ENCODE measurements at regions not wholly inside any gene's neighbourhood (a gene's known extent, or its start where the extent isn't known, plus 50 kb on each side); places are given as distances from the start of the nearest gene placed in this dataset.
"Not testable (repeated sequence)": the region's sequence is repeated elsewhere in the genome, so short reads cannot be mapped to it uniquely, and the experiment has no call there.

DNA sequence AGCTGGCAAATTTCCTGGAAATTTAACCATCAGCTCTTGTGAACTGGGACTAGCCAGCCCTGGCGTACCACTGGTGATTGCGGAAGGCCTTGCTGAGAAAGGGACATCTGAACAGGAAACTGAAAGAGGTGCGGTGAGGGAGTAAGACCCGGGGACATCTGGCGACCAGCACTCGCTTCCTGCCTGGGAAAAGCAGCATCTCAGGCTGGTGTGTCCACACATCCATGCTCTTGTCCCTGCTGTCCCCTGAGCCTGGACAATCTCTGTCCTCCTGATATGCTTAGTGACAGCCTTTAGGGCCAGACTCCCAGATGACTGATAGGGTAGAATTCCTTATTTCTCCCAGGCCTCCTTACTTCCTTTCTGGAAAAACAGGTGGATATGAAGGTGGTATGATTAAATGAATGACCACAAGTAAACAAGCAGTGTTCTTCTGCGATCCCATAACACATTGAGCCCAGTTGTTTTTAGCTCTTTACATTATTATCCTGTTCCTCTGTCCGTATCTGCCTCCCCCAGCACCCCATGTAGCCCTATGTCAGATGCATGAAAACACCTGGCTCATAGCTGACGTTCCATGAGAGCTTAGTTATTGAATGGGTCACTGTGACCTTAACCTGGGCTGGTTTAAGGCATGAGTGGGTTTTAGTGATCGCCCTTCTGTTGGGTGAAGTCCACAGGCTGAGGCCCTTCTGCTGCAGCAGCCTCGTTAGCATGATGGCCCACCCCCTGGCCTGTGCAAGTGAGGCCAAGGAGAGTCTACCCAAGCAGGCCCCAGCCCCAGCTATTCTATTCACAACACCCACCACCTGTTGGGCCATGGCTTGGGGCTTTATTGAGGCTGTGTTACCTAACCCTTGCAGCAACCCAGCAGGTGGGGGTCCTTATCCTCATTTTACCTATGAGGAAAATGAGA lies 76.1 kb upstream of the GADD45A start:
- no peak for DNase-seq (ENCODE audit: extremely low spot score, insufficient read length, low read depth)
- no peak for FAIRE-seq

DNA sequence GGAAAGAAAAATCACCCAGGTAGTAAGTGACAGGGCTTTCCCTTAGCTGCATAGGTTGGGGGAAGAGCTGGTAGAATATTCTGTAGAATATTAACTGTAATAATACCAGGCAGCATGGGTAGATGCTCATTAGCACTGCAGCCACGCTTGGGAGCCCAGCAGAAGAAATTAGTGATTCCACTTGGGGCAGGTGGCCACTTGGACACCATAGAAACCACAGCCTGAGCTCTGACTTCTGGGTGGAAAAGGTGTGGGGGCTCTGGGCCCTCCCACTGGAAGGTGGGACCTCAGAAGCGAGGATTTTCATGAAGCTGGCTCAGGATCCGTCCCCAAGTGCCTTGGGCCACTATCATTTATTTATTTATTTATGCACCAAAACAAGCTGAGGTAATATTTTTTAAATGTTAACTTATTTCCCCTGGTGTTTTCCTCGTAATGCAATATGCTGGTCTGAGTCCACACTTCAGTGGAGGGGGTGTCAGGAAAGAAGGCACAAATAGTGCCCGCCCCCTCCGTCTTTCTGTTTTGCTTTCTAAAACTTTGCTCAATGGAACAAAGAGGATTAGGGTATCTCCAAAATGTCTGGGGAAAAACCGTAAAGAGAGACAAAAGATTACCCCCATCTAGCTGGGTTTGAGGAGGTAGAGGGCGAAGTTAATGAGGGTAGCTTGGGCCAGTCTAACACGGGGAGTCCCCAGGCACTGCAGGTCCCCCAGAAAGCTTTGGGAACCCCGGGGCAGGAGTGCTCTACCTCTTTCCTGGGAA lies 75.2 kb upstream of the GADD45A start:
- no peak for FAIRE-seq
- DNase-seq (ENCODE audit: extremely low spot score, insufficient read length, low read depth) = no peak

DNA sequence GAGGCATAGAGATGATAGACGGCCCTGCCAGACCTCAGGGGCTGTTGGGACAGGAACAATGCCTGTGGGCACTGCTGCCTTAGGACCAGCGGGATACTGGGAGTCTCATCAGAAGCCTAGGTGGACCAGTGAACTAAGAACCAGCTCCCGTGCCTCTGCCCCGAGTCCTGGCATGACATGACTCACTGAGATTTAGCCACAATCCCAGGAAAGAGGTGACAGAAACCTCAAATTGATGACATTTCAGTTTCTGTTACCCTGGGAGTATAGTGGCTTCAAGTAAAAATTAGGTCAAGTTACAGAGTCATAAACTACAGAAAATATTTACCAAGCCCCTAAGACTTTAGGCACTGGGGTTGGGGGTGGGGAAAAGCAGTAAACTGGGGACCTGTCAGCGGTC lies 74.6 kb upstream of the GADD45A start:
- DNase-seq (ENCODE audit: extremely low spot score, insufficient read length, low read depth) (no peak), FAIRE-seq (no peak)

DNA sequence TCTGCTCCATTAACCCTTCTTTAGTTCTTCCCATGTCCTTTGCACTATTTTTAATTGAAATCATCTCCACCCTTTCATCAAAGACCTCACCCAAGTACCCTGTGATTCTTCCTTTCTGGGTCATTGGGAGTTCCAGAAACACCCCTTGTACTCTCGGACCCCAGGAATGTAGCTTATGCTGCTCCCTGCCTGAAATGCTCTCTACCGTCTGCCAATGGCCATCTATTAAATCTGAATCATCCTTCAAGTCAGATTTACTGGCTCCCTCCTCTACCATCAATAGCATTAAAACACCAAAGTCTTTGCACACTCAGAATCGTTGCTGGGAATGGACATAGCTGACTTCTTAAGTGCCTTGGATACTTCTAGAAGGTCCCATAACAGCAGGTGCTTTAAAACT lies 73.2 kb upstream of the GADD45A start:
- DNase-seq (ENCODE audit: extremely low spot score, insufficient read length, low read depth) (no peak), FAIRE-seq (no peak)

DNA sequence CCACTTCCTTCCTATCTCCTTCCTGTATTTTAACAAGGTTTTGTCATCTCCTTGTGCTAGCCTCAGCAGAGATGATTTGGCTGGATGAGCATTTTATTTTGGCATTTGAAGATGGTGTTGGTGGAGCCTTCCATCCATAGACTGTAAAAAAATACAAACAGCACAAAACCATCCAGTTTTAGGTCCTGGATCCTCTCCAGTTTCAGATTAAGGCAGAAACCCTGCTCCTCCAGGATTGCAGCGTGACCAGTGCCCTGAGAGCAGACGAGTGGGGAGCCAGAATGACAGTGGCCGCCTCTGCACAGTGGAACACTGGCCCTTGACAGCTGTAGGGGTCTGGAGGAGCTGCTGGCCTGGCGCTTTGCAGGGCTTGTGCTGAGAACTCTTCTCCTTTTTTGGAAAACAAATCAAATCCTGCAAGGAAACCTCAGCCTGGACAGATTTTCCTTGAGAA lies 72.2 kb upstream of the GADD45A start:
- DNase-seq (ENCODE audit: extremely low spot score, insufficient read length, low read depth) (no peak), FAIRE-seq (no peak)

DNA sequence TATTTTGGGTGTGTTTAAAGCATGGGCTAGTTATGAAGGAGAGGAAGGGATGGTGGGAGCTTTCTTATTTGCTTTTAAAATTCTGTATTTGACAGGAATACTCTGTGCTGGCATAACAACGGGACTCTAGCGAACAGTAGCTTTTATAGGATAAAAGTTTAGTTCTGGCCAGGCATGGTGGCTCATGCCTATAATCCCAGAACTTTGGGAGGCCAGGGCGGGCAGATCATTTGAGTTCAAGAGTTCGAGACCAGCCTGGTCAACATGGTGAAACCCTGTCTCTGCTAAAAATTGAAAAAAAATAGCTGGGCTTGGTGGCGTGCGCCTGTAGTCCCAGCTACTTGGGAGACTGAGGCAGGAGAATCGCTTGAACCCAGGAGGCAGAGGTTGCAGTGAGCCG lies 71.5 kb upstream of the GADD45A start:
- DNase-seq (ENCODE audit: extremely low spot score, insufficient read length, low read depth); FAIRE-seq: not testable (repeated sequence)

DNA sequence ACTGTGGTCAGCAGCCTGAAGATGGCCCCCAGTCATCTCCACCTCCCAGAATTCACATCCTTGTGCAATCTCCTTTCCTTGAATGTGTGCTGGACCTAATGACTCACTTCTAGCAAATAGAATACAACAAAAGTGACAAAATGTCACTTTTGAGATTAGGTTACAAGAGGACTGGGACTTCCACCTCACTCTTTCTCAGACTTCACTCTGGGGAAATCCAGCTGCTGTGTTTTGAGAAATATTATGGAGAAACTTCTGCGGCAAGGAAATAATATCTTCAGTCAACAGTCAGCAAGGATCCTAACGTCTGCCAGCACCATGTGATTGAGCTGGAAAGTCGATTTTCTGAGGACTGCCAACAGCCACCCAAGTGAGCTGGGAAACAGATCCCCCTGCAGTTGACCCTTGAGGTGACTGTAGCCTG lies 70.5 kb upstream of the GADD45A start:
- DNase-seq (ENCODE audit: extremely low spot score, insufficient read length, low read depth) (no peak), FAIRE-seq (no peak)

DNA sequence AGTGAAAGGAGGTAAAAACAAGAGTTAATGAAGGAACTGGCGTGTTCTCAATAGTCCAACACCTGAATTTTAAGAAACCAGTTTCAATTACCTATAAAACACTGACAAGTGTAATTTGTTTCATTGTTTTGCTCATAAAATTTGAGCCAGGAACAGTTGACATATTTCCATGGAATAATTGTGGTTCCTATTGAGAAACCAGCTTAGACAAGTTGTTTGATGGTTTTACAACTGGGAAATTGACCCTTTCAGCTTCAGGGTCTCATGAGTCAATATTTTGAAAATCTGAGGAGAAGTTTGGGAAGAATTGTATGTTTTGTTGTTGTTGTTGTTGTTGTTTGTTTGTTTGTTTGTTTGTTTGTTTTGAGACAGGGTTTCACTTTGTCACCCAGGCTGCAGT lies 69.1 kb upstream of the GADD45A start:
- DNase-seq (ENCODE audit: extremely low spot score, insufficient read length, low read depth) (no peak), FAIRE-seq (no peak)

DNA sequence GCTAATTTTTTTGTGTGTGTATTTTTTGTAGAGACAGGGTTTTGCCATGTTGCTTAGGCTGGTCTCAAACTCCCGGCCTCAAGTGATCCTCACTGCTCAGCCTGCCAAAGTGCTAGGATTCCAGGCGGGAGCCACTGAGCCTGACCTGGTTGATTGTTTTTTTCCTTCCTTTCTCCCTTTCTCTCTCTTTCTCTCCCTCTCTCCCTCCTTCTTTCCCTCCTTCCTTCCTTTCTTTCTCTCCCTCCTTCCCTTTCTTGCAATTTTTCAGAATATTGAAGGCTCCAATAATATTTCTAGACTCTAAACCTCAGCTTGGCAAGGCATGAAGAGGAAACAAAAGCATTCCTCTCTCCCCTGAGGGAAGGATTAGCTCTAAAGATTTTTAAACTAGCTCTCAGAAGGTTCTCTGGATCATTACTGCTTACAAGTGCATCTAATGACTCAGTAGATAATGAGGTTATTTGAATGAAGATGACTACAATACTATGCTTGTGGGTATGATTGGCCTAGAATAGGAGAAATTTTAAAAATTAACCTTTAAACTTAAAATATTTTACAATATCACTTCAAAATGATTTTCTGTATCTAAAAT lies 68.5 kb upstream of the GADD45A start:
- DNase-seq (ENCODE audit: extremely low spot score, insufficient read length, low read depth) (no peak), FAIRE-seq (no peak)

DNA sequence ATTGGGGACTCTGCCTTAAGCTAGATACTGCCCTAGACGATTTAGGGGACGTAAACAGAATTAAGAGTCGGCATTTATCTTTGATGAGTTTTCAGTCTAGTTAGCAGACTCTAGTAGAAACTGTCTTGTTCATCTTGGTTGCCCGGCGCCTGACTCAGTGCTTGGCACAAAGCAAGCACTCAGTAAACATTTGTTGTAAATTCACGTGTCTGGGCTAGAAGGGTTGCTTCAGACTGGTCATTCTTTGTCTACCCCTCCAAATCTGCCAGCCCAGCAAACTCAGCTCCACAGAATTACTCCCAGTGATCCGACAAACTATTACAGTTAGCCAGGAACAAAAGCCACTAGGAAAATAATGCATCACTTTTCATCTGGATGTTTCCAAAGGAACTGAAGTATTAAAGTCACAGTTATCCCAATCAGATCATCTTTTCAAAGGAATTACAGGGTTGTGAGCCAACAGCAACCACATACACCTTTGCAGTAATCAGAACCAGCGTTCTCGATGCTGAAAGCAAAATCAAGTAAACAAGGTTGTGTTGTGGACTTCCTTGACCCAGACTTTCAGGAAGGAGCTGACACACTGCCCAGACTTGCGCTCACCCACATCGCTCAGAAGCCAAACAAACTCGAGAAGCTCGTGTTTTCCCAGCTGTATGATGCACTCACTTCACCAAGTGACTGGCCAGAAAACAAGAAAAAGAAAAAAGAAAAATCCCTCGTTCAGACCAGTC lies 66.5 kb upstream of the GADD45A start:
- DNase-seq (ENCODE audit: extremely low spot score, insufficient read length, low read depth) = no peak
- no peak for FAIRE-seq

DNA sequence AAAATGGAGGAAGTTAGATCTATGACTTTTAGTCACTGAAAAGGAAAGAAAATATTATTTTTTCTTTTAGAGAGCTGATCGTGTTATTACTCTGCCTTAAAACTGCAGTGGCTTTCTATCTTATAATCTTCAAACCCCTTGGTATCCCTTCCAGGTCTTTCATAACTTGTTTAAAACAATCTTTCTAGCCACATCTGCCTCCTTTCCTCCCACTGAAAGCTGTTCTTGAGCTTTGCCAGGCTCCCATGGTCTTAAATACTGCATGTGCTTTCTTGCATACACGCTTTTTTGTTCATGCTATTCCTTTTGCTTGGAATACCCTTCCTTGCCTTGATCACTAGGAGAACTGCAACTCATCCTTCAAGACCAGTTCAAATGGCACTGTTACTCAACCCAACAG lies 65.9 kb upstream of the GADD45A start:
- DNase-seq (ENCODE audit: extremely low spot score, insufficient read length, low read depth) (no peak), FAIRE-seq (no peak)

DNA sequence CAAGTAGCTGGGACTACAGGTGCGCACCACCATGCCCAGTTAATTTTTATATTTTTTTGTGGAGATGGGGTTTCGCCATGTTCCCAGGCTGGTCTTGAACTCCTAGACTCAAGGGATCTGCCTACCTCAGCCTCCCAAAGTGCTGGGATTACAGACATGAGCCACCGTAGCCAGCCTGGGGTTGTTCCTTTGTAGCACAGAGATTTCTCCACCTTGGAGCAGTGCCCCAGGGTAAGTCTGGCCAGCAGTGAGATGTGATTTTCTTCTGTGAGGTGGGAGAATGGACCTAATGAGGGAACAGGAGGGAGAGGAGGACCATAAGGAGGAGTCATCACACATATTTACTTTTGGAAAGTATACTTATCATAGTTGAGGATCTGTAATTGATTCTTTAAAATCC lies 61.1 kb upstream of the GADD45A start:
- FAIRE-seq = no peak

DNA sequence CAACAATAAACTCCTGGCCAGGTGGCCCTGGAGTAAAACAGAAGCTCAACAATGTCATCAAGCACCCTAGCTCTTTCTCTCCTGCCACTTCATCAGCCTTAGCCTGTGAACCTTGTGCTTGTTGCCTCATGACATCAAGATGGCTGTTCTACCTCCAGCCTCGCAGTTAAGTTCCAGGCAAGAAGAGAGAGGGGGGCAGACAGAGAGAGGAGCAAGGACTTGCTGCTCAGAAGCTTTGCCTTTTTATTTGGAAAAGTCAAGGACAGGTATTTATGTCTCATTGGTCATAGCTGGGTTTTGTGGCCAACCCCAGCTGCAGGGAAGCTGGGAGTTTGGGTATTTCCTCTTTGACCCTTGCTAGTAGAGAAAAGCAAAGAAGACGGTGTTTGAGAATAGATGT lies 60.3 kb upstream of the GADD45A start:
- FAIRE-seq (no peak), DNase-seq (ENCODE audit: extremely low spot score, insufficient read length, low read depth) (no peak)

More for the DNA sequence above, 61.1 kb upstream of the GADD45A start:
- DNase-seq (ENCODE audit: extremely low spot score, insufficient read length, low read depth) = no peak

DNA sequence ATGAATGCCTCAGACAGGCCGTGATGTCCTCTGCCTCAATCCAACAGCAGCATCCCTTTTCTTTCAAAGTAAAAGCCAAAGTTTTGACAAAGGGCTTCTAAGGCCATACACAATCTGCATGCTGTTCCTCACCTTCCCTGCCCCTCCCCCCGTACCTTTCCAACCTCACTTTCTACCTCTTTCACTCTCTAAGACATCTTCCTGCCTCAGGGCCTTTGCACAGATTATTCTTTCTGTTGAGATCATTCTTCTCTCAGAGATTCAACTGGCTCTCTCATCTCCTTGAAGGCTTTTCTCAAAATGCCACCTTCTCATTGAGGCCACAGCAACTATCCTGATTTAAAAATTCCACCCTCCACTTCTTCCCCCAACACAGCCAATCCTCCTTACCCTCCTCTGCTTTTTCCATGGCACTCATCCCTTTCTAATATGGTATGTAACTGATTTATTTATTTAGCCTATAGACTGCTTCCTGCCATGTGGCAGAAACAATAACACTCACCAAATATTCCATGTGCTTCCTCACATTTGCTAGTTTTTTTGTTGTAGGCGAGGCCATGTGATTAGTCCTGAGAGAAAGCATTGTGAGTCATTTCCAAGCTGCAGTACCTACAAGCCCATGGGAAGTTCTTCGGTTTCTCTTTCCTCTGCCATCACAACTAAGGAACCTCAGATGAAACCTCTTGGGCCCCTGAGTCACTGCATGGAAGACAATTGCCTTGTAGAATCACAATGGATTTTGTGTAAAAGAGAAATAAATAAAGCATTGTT lies 58.7 kb upstream of the GADD45A start:
- DNase-seq (ENCODE audit: extremely low spot score, insufficient read length, low read depth) (no peak), FAIRE-seq (no peak)

DNA sequence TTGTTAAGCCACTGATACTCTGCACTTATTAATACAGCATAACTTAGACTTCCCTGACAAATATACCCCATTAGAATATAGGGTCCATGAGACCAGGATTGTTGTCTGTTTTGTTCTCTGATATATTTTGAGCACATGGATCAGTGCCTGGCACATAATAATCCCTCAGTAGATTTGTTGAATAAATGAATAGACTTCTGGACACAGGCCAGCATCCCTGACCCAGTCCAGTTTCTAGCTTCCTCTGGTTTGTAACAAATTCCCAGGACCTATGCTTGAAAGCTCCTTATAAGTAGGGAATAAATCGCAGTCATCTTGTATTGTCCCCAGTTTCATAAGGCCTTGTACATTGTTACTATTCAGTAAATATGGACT lies 58.2 kb upstream of the GADD45A start:
- FAIRE-seq = no peak
- no peak for DNase-seq (ENCODE audit: extremely low spot score, insufficient read length, low read depth)

DNA sequence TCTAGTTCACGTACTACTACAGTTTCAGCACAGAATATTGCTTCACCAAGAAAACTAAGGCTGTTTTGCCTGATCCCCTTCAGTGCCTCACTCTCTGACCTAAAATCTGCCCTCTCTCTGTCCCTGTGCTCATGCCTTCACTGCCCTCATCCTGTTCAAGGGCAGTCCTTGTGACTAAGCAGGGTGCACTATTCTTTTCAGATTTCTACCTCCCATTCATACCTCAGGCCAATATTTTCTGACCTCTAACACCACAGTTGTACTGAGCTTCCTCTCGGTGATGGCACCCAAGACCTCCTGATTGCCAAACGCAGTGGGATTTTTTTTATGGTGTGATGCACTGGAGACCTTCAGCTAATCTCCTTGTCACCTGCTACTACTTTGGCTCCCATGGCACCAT lies 57.7 kb upstream of the GADD45A start:
- FAIRE-seq = no peak
- no peak for DNase-seq (ENCODE audit: extremely low spot score, insufficient read length, low read depth)

DNA sequence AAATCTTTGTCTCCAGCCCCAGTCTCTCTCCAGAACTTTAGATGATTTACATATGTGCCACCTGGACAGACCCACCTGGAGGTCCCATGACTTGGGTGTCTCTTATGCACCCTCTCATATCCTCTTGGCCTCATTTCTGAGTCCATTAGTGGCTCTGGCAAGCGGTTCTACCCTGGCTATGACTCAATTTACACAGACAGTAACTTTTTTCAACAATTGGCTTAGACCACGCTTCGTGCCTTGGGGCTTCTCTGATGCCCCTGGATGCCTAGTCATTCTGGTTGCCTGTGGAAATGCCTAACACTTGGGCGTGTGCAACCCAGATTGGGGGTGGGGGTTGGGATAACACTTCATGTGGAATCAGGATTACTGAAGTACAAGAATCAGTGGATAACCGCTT lies 57.1 kb upstream of the GADD45A start:
- no peak for FAIRE-seq
- no peak for DNase-seq (ENCODE audit: extremely low spot score, insufficient read length, low read depth)

DNA sequence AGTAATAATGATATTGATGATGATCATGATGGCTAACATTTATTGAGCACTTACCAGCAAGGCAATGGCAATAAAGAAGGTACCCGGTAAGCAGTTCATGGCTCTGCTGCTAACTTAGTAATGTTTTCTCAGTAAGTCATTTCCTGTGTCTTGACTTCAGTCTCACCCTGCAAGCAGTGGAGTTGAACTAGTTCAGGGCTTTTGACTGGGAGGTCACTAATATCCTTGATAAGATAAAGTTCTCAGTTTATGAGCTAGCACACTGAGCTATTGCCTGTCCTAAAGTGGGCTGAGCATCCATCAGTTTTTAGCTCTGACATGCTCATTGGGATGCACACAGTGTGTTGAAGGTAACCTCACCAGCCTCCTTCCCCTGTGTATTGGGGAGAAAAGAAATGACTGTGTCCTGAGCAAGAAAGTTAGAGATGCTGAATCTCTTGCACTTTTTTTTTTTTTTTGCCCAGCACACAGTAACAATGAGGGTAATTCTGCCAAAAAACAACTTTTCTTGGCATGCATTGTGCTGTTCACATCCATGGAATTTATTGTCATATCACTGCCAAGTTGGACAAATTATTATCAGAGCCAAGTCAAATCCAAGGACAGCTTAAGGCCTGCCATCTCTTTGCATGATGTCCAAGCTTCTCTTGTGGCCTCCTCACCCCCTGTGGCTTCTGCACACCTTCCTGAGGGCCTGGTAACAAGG lies 55.5 kb upstream of the GADD45A start:
- DNase-seq (ENCODE audit: extremely low spot score, insufficient read length, low read depth) (no peak), FAIRE-seq (no peak)

DNA sequence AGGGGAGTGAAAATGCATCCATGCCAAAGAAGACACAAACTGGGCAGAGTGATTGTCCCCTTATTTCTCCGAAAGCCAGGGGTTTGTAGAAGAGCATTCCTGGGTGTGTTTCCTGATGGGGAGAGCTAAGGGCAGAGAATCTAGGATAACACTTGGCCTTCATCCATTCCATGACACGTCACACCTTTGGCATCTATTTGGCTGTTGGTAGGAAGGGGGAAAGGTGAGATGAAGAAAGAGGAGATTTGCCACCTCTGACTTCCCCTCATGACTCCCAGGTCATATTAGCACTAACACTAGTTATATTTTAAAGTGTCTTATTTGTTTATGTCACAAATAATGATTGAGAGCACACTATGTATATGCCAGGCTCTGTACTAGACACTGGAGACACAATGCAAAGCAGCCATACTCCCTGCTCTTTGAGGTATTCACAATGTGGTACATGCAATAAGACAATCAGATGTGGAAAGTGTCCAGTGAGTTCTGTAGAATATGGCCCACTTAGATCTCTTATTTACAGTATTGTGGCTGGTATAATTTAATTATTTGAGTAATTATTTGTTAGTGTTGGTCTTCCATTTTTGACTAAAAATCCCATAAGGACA lies 54.5 kb upstream of the GADD45A start:
- FAIRE-seq (no peak), DNase-seq (ENCODE audit: extremely low spot score, insufficient read length, low read depth) (no peak)

All from GM18507 (cell line).